ENCODE measurements at regions not wholly inside any gene's neighbourhood (a gene's known extent, or its start where the extent isn't known, plus 50 kb on each side); places are given as distances from the start of the nearest gene placed in this dataset.

DNA sequence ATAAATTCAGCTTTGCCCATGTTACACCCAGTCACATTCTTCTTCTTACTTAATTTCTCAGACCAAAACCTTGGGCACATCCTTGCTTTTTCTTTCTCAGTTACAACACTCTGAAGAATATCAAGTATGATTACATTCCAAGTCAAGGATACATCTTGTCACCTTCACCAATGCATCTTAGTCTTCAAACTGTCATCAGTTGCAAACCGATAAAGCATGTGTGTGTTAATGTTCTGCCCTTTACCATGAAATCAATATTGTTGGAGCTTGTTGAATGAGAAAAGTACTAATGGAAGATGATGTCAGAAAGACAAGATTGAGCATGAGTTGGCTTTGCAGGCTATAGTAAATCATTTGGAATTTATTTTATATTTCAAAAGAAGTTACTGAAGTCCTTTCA, 764.6 kb downstream of the NCAM2 start:
- Histone ChIP-seq H3K36me3 (ENCODE audit: control insufficient read depth, insufficient read depth, low read length) (no peaks in the 10 kb centered on the region), H3K27me3 (replicated peaks; ENCODE audit: control insufficient read depth, insufficient read depth, low read length, poor library complexity, severe bottlenecking) (no peaks in the 10 kb centered on the region), H3K27ac (ENCODE audit: insufficient read depth, low read length, poor library complexity, severe bottlenecking) (no peak overlapping the region), H3K4me3 (ENCODE audit: insufficient read depth, low read depth, low read length, poor library complexity, severe bottlenecking) (no peak overlapping the region), H3K4me1 (ENCODE audit: control insufficient read depth, insufficient read depth, low read length, poor library complexity, severe bottlenecking) (no peaks in the 10 kb centered on the region), H3K9me3 (ENCODE audit: control insufficient read depth, low read length) (no peaks in the 10 kb centered on the region)
- no peak for DNase-seq

DNA sequence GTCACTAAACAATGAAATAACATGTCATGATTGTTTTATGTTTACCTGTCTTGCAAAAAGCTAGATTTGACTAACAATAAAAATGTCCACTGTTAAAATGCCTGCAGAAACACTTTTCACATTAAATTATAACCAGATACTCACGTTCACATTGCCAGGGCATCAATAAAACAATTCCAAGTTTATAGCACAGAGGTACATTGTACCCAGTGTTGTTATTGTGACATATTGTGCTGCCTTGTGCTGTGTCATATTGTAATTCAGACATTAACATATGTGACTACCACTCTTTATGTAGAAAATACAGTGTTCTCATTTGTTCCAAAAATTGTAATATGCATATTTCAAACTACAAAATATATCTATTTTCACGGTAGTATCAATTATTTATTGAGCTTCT, 766.1 kb downstream of the NCAM2 start:
- Histone ChIP-seq H3K9me3 (ENCODE audit: control insufficient read depth, low read length) (no peaks in the 10 kb centered on the region), H3K4me3 (ENCODE audit: insufficient read depth, low read depth, low read length, poor library complexity, severe bottlenecking) (no peak overlapping the region), H3K4me1 (ENCODE audit: control insufficient read depth, insufficient read depth, low read length, poor library complexity, severe bottlenecking) (no peaks in the 10 kb centered on the region), H3K27ac (ENCODE audit: insufficient read depth, low read length, poor library complexity, severe bottlenecking) (no peak overlapping the region), H3K27me3 (replicated peaks; ENCODE audit: control insufficient read depth, insufficient read depth, low read length, poor library complexity, severe bottlenecking) (no peaks in the 10 kb centered on the region), H3K36me3 (ENCODE audit: control insufficient read depth, insufficient read depth, low read length) (no peaks in the 10 kb centered on the region)
- no peak for DNase-seq

DNA sequence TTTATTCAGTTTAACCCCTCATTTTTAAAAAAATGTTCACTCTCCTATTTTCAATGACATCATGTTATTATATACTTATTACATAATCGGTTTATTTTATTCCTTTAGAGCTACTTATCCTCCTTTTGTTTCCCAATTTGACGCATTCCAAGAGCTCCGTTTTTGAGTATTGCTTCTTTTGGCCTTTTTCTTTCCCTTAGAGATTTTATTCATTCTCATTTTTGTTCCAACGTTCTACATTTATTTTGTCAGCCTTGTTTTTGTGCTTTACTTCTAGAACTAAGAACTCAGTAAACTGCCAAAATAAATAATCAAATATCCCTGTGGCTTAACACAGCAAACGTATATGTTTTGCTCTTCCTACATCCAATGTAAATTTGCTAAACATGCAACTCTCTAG, 769.1 kb downstream of the NCAM2 start:
- Histone ChIP-seq H3K9me3 (ENCODE audit: control insufficient read depth, low read length) (no peaks in the 10 kb centered on the region), H3K27ac (ENCODE audit: insufficient read depth, low read length, poor library complexity, severe bottlenecking) (no peak overlapping the region), H3K4me1 (ENCODE audit: control insufficient read depth, insufficient read depth, low read length, poor library complexity, severe bottlenecking) (no peaks in the 10 kb centered on the region), H3K27me3 (replicated peaks; ENCODE audit: control insufficient read depth, insufficient read depth, low read length, poor library complexity, severe bottlenecking) (no peaks in the 10 kb centered on the region), H3K4me3 (ENCODE audit: insufficient read depth, low read depth, low read length, poor library complexity, severe bottlenecking) (no peak overlapping the region), H3K36me3 (ENCODE audit: control insufficient read depth, insufficient read depth, low read length) (no peaks in the 10 kb centered on the region)
- DNase-seq, result no peak

DNA sequence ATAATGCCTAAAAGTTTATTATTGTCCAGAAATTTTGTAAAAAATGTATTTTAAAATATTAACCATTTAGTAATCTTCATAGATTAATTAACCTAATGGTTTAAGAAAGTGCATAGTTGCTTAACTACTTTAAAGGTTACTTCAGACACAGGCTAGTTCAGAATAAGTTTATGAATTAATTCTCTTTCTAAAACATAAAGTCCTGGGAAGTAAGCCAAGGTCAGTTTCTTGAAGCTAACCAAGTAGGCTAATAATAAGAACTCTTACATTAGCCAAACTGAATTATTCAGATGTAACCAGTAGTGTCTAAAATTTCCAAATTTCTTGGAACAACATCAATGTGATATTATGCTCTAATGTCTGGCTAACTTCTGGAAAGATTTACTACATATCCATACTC, 790.4 kb downstream of the NCAM2 start:
- Histone ChIP-seq H3K9me3 (ENCODE audit: control insufficient read depth, low read length) (no peaks in the 10 kb centered on the region), H3K36me3 (ENCODE audit: control insufficient read depth, insufficient read depth, low read length) (no peaks in the 10 kb centered on the region), H3K4me3 (ENCODE audit: insufficient read depth, low read depth, low read length, poor library complexity, severe bottlenecking) (no peak overlapping the region), H3K27ac (ENCODE audit: insufficient read depth, low read length, poor library complexity, severe bottlenecking) (no peak overlapping the region), H3K4me1 (ENCODE audit: control insufficient read depth, insufficient read depth, low read length, poor library complexity, severe bottlenecking) (no peaks in the 10 kb centered on the region), H3K27me3 (replicated peaks; ENCODE audit: control insufficient read depth, insufficient read depth, low read length, poor library complexity, severe bottlenecking) (no peaks in the 10 kb centered on the region)
- DNase-seq, result no peak

DNA sequence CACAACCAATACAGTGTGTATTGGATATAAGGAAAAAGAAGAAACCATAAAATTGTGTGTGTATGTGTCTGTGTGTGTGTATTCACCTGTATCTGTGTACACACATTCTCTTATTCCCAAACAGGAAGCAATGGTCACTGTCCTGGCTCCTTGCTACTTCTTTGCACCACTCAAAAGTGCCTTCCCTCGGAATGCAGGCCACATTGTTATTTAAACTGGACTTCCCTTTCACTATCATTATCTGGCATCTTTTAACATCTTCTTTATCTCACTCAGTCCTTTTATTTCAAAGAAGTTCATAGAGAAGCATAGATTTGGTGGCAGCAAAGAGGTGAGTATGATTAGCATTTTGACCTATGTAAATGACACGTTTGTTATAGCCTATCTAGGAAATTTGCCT, 803.7 kb downstream of the NCAM2 start:
- no peaks in the 10 kb centered on the region for H3K36me3 ChIP-seq (ENCODE audit: control insufficient read depth, insufficient read depth, low read length)
- no peaks in the 10 kb centered on the region for H3K27me3 ChIP-seq (replicated peaks; ENCODE audit: control insufficient read depth, insufficient read depth, low read length, poor library complexity, severe bottlenecking)
- no peaks in the 10 kb centered on the region for H3K9me3 ChIP-seq (ENCODE audit: control insufficient read depth, low read length)
- H3K27ac ChIP-seq (ENCODE audit: insufficient read depth, low read length, poor library complexity, severe bottlenecking), result no peak overlapping the region
- H3K4me3 ChIP-seq (ENCODE audit: insufficient read depth, low read depth, low read length, poor library complexity, severe bottlenecking), result no peak overlapping the region
- DNase-seq, result no peak
- no peaks in the 10 kb centered on the region for H3K4me1 ChIP-seq (ENCODE audit: control insufficient read depth, insufficient read depth, low read length, poor library complexity, severe bottlenecking)

DNA sequence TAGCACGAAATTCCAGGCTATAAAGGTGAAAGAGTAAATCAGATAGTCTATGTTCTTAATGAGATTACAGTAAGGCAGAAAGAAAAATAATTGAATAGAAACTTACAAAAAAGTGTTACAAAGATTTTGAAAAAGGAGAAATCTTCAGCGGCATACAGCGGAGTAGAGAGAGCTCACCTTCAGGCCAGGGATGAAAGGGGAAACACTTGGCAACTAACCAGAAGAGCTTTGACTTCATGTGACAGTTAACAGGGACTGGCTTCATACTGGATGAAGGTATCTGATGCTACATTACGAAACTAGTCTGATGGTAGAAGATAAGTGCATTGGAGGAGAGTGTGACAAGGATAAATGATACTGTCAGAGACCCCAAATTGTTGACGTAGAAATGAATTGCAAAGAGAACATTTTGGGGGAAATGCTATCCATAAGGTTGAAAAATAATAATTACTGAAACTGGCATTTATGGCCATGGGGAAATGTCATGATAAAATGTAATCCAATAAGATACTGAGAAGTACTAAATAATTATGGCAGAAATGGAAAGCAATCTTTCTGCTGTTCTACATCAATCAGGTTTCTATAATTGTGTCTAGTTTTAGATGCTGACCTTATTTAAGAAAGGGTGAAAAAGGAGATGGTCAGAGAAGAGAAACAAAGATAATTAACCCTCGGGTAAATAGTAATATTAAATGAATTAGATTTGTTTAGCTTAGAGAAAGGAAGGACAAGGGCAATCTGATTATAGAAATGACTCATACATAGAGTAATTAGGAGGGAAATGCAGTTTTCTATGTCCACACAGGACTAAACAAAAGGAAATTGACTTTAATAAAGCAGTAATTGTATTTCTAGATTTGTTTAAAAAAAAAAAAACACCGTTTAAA, 808.7 kb downstream of the NCAM2 start:
- Histone ChIP-seq H3K27me3 (replicated peaks; ENCODE audit: control insufficient read depth, insufficient read depth, low read length, poor library complexity, severe bottlenecking) (no peaks in the 10 kb centered on the region), H3K4me3 (ENCODE audit: insufficient read depth, low read depth, low read length, poor library complexity, severe bottlenecking) (no peak overlapping the region), H3K4me1 (ENCODE audit: control insufficient read depth, insufficient read depth, low read length, poor library complexity, severe bottlenecking) (no peaks in the 10 kb centered on the region), H3K36me3 (ENCODE audit: control insufficient read depth, insufficient read depth, low read length) (no peaks in the 10 kb centered on the region), H3K9me3 (ENCODE audit: control insufficient read depth, low read length) (no peaks in the 10 kb centered on the region), H3K27ac (ENCODE audit: insufficient read depth, low read length, poor library complexity, severe bottlenecking) (no peak overlapping the region)
- DNase-seq, result no peak

DNA sequence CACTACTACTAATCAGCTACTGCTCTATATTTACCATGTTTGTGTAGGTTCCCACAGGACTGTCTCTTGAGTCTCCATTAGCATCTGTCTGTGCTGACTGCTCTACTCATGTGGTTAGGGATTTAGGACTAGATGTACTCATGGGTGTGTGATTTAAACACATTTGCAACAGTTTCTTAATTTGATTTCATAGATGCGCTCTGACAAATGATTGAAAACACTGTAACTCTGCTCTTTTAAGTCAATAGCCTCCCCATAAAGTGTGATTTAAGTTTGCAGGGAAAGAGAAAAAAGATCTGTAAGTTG, 809.3 kb downstream of the NCAM2 start:
- no peak for DNase-seq
- Histone ChIP-seq H3K27me3 (replicated peaks; ENCODE audit: control insufficient read depth, insufficient read depth, low read length, poor library complexity, severe bottlenecking) (no peaks in the 10 kb centered on the region), H3K27ac (ENCODE audit: insufficient read depth, low read length, poor library complexity, severe bottlenecking) (no peak overlapping the region), H3K9me3 (ENCODE audit: control insufficient read depth, low read length) (no peaks in the 10 kb centered on the region), H3K4me3 (ENCODE audit: insufficient read depth, low read depth, low read length, poor library complexity, severe bottlenecking) (no peak overlapping the region), H3K36me3 (ENCODE audit: control insufficient read depth, insufficient read depth, low read length) (no peaks in the 10 kb centered on the region), H3K4me1 (ENCODE audit: control insufficient read depth, insufficient read depth, low read length, poor library complexity, severe bottlenecking) (no peaks in the 10 kb centered on the region)

DNA sequence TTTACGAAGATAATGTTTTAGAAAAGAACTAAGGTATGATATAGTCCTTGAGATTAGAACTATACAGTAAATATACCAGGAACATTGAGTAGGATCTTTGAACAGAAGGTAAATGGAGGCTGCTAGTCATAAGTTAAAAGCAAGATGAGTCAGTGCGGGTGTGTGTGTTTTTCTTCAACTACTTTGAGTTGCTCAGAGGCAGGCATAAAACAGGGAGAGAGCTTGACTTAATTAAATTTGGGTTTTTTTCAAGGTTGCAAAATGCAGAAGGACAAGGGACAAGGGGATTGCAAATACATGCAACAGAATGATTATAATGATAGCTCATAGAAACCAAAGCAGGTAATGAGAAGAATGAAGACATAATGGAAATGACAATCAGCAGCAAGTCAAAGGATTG, 815.1 kb downstream of the NCAM2 start:
- H3K4me3 ChIP-seq (ENCODE audit: insufficient read depth, low read depth, low read length, poor library complexity, severe bottlenecking), result no peak overlapping the region
- H3K4me1 ChIP-seq (ENCODE audit: control insufficient read depth, insufficient read depth, low read length, poor library complexity, severe bottlenecking), result no peaks in the 10 kb centered on the region
- no peaks in the 10 kb centered on the region for H3K36me3 ChIP-seq (ENCODE audit: control insufficient read depth, insufficient read depth, low read length)
- no peaks in the 10 kb centered on the region for H3K9me3 ChIP-seq (ENCODE audit: control insufficient read depth, low read length)
- H3K27me3 ChIP-seq (replicated peaks; ENCODE audit: control insufficient read depth, insufficient read depth, low read length, poor library complexity, severe bottlenecking), result no peaks in the 10 kb centered on the region
- no peak overlapping the region for H3K27ac ChIP-seq (ENCODE audit: insufficient read depth, low read length, poor library complexity, severe bottlenecking)
- DNase-seq, result no peak

DNA sequence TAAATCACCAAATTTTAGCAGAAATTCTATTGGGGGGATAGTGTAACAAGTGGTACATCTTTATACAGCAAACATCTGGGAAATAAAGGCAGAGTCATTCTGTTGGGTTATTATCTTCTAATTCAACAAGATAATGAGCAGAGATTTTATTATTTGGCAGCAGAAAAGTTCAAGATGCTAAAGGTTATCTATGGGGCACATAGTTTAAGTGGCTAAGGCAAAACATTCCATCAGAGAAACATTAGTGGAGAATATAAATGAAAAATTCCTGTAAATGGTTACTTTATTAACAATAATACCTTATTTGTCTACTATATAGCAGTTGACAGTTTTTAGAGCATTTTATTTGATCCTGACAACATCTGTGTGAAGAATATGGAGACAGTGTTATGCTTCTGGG, 815.7 kb downstream of the NCAM2 start:
- Histone ChIP-seq H3K9me3 (ENCODE audit: control insufficient read depth, low read length) (no peaks in the 10 kb centered on the region), H3K4me3 (ENCODE audit: insufficient read depth, low read depth, low read length, poor library complexity, severe bottlenecking) (no peak overlapping the region), H3K27me3 (replicated peaks; ENCODE audit: control insufficient read depth, insufficient read depth, low read length, poor library complexity, severe bottlenecking) (no peaks in the 10 kb centered on the region), H3K36me3 (ENCODE audit: control insufficient read depth, insufficient read depth, low read length) (no peaks in the 10 kb centered on the region), H3K4me1 (ENCODE audit: control insufficient read depth, insufficient read depth, low read length, poor library complexity, severe bottlenecking) (no peaks in the 10 kb centered on the region), H3K27ac (ENCODE audit: insufficient read depth, low read length, poor library complexity, severe bottlenecking) (no peak overlapping the region)
- DNase-seq, result no peak

DNA sequence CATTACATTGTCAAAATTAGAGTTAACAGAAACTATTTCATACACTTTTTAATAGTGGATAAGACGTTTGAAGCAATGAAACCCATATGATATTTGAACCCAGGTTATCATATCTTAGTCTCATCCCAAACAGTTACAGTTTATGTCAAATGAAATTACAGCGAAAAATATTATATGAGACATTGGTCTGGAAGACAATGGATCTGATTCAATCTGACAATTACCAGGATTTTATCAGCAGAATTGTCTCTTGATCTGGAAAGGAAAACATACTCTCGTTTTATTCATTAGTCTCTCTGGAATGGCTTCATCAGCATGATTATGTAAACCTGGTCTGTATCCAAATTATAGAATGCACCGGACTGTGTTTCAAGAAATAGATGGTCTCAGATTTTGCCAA, 818.6 kb downstream of the NCAM2 start:
- no peak overlapping the region for H3K27ac ChIP-seq (ENCODE audit: insufficient read depth, low read length, poor library complexity, severe bottlenecking)
- H3K9me3 ChIP-seq (ENCODE audit: control insufficient read depth, low read length), result no peaks in the 10 kb centered on the region
- H3K4me3 ChIP-seq (ENCODE audit: insufficient read depth, low read depth, low read length, poor library complexity, severe bottlenecking), result no peak overlapping the region
- no peak for DNase-seq
- no peaks in the 10 kb centered on the region for H3K4me1 ChIP-seq (ENCODE audit: control insufficient read depth, insufficient read depth, low read length, poor library complexity, severe bottlenecking)
- no peaks in the 10 kb centered on the region for H3K36me3 ChIP-seq (ENCODE audit: control insufficient read depth, insufficient read depth, low read length)
- no peaks in the 10 kb centered on the region for H3K27me3 ChIP-seq (replicated peaks; ENCODE audit: control insufficient read depth, insufficient read depth, low read length, poor library complexity, severe bottlenecking)

Data from effector memory CD4-positive, alpha-beta T cell (primary cell).